Keratinocyte (primary cell): ENCODE measurements at regions not wholly inside any gene's neighbourhood (a gene's known extent, or its start where the extent isn't known, plus 50 kb on each side); places are given as distances from the start of the nearest gene placed in this dataset.
A peak's percentile ranks its signal among the peaks of the same experiment; 100 is the strongest.

Experiments used
- DNase-seq: peaks from one replicate; pipeline ENCODE4 v3.0.0-alpha.2; 2011; ENCODE audit warnings: low read depth, missing footprints, low spot score
- FAIRE-seq: peaks from 2 replicates; lab custom pipeline; 2011; peaks lifted over from hg19 to GRCh38; lab: Jason Lieb, UNC
- H2AFZ ChIP-seq: 2 replicates; pipeline ENCODE4 v1.6.0; 2012; ENCODE audit warnings: low read length, control low read depth, inconsistent platforms; ENCODE audit not compliant: control insufficient read depth
- H3K27ac ChIP-seq: 2 replicates; pipeline ENCODE4 v1.5.1; 2011; ENCODE audit warnings: low read length; ENCODE audit not compliant: control insufficient read depth, insufficient read depth
- H3K27me3 ChIP-seq: 3 replicates; pipeline ENCODE4 v1.6.0; 2011; ENCODE audit warnings: low read length; ENCODE audit not compliant: control insufficient read depth, insufficient read depth; ENCODE audit errors: extremely low read depth
- H3K36me3 ChIP-seq, 2 experiments: 2 replicates in 1 of 2; 3 replicates in 1 of 2; pipeline ENCODE4 v1.5.1; 2011; ENCODE audit warnings: low read length in 2 of 2, mild to moderate bottlenecking in 1 of 2; ENCODE audit not compliant: control insufficient read depth in 2 of 2, insufficient read depth in 2 of 2; ENCODE audit errors: extremely low read depth in 1 of 2
- H3K4me1 ChIP-seq: 3 replicates; pipeline ENCODE4 v1.5.1; 2011; ENCODE audit warnings: low read length; ENCODE audit not compliant: control insufficient read depth, insufficient read depth; ENCODE audit errors: extremely low read depth
- H3K4me2 ChIP-seq: 3 replicates; pipeline ENCODE4 v1.6.0; 2011; ENCODE audit warnings: low read depth, low read length; ENCODE audit not compliant: control insufficient read depth, insufficient read depth; ENCODE audit errors: extremely low read depth
- H3K4me3 ChIP-seq, 3 experiments: fragments of 200-600 bp in 1 of 3; sonication (generic) in 1 of 3; 2 replicates in 2 of 3; 3 replicates in 1 of 3; pipeline ENCODE4 v1.5.1; 2011 to 2016; ENCODE audit warnings: low read length in 3 of 3, mild to moderate bottlenecking in 3 of 3, control low read depth in 2 of 3, inconsistent platforms in 1 of 3, low read depth in 1 of 3, mixed read lengths in 1 of 3, mixed run types in 1 of 3, moderate library complexity in 1 of 3; ENCODE audit not compliant: control insufficient read depth in 2 of 3, insufficient read depth in 2 of 3; ENCODE audit errors: extremely low read depth in 1 of 3
- H3K79me2 ChIP-seq: 2 replicates; pipeline ENCODE4 v1.6.0; 2012; ENCODE audit warnings: low read length; ENCODE audit not compliant: control insufficient read depth, insufficient read depth
- H3K9ac ChIP-seq: 3 replicates; pipeline ENCODE4 v1.6.0; 2011; ENCODE audit warnings: low read length; ENCODE audit not compliant: control insufficient read depth, insufficient read depth; ENCODE audit errors: extremely low read depth
- H3K9me1 ChIP-seq: 3 replicates; pipeline ENCODE4 v1.6.0; 2011; ENCODE audit warnings: low read length; ENCODE audit not compliant: control insufficient read depth, insufficient read depth; ENCODE audit errors: extremely low read depth
- H3K9me3 ChIP-seq: 2 replicates; pipeline ENCODE4 v1.5.1; 2012; ENCODE audit warnings: low read depth, low read length; ENCODE audit not compliant: control insufficient read depth
- H4K20me1 ChIP-seq: 3 replicates; pipeline ENCODE4 v1.6.0; 2011; ENCODE audit warnings: low read length; ENCODE audit not compliant: control insufficient read depth, insufficient read depth; ENCODE audit errors: extremely low read depth
- EZH2 ChIP-seq: IDR thresholded peaks from one replicate; pipeline ENCODE4 v1.6.1; 2012; ENCODE audit warnings: inconsistent platforms, mild to moderate bottlenecking, low read length, moderate library complexity
- dilution Hi-C: fragments of 300-500 bp; cut with MboI; formaldehyde crosslinking; loops from one replicate; pipeline ENCODE4 v1.7.0; 2020; ENCODE audit warnings: low sequenced_read_pairs; ENCODE audit not compliant: extremely low pct_ligation_motif_present
- TF ChIP-seq, protein P1 (sequence below), 3 experiments: IDR thresholded peaks in 1 of 3; conservative IDR thresholded peaks in 1 of 3; optimal IDR thresholded peaks in 1 of 3; 2 replicates in 2 of 3; 3 replicates in 1 of 3; pipeline versions ENCODE3 to v1.5.1; 2011; ENCODE audit warnings: low read length in 3 of 3, mild to moderate bottlenecking in 3 of 3, moderate library complexity in 2 of 3, control low read depth in 1 of 3, inconsistent platforms in 1 of 3; ENCODE audit not compliant: insufficient read depth in 2 of 3; ENCODE audit errors: extremely low read depth in 1 of 3

GRCh38 chr17:11047228-11047627 lies 193.8 kb upstream of the SHISA6 start:
- H3K27me3 ChIP-seq = no peaks in the 10 kb centered on the region
- H3K9me3 ChIP-seq = no peaks in the 10 kb centered on the region
- H3K79me2 ChIP-seq = no peaks in the 10 kb centered on the region
- no peak overlapping the region for H3K4me3 ChIP-seq
- peak overlapping the region; percentile 39 for H3K4me2 ChIP-seq
- TF ChIP-seq, protein P1, sequence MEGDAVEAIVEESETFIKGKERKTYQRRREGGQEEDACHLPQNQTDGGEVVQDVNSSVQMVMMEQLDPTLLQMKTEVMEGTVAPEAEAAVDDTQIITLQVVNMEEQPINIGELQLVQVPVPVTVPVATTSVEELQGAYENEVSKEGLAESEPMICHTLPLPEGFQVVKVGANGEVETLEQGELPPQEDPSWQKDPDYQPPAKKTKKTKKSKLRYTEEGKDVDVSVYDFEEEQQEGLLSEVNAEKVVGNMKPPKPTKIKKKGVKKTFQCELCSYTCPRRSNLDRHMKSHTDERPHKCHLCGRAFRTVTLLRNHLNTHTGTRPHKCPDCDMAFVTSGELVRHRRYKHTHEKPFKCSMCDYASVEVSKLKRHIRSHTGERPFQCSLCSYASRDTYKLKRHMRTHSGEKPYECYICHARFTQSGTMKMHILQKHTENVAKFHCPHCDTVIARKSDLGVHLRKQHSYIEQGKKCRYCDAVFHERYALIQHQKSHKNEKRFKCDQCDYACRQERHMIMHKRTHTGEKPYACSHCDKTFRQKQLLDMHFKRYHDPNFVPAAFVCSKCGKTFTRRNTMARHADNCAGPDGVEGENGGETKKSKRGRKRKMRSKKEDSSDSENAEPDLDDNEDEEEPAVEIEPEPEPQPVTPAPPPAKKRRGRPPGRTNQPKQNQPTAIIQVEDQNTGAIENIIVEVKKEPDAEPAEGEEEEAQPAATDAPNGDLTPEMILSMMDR (optimal IDR thresholded peaks at IDR 0.05 in 1 of 3, IDR thresholded peaks at IDR 0.05 in 1 of 3, conservative IDR thresholded peaks at IDR 0.05 in 1 of 3; ENCODE audit: extremely low read depth in 1 of 3, insufficient read depth in 2 of 3, low read length in 3 of 3) = no peak
- dilution Hi-C loops = loop anchor here (25.0 kb wide), 2 partner anchors 90 to 915 kb away; no protein-coding TSS in a partner anchor
- H3K36me3 ChIP-seq = no peaks in the 10 kb centered on the region
- peaks cover 12% of the 10 kb centered on the region for H3K4me1 ChIP-seq
- no peak overlapping the region for H3K9ac ChIP-seq
- H3K9me1 ChIP-seq = no peaks in the 10 kb centered on the region
- H2AFZ ChIP-seq = peak overlapping the region; percentile 29
- FAIRE-seq (peak; percentile 29), DNase-seq (no peak)
- H4K20me1 ChIP-seq = no peaks in the 10 kb centered on the region
- H3K27ac ChIP-seq = no peak overlapping the region

GRCh38 chr17:11039342-11039741 lies 201.5 kb upstream of the PIRT start:
- H3K27ac ChIP-seq = no peak overlapping the region

More at GRCh38 chr17:11039342-11039741, 201.5 kb upstream of the PIRT start:
- Histone ChIP-seq H3K27me3 (no peaks in the 10 kb centered on the region), H3K9me1 (no peaks in the 10 kb centered on the region), H2AFZ (no peak overlapping the region), H3K4me1 (peaks cover 2% of the 10 kb centered on the region), H3K79me2 (no peaks in the 10 kb centered on the region), H3K4me2 (no peak overlapping the region), H3K9me3 (no peaks in the 10 kb centered on the region), H3K4me3 (no peak overlapping the region), H3K36me3 (no peaks in the 10 kb centered on the region), H3K9ac (no peak overlapping the region), H4K20me1 (no peaks in the 10 kb centered on the region)
- DNase-seq (no peak), FAIRE-seq (no peak)
- no peak for TF ChIP-seq EZH2
- TF ChIP-seq, protein P1 (optimal IDR thresholded peaks at IDR 0.05 in 1 of 3, IDR thresholded peaks at IDR 0.05 in 1 of 3, conservative IDR thresholded peaks at IDR 0.05 in 1 of 3; ENCODE audit: extremely low read depth in 1 of 3, insufficient read depth in 2 of 3, low read length in 3 of 3) = peak in 1 of 3 experiments; percentile 15
- dilution Hi-C loops = loop anchor here (25.0 kb wide), 2 partner anchors 98 to 923 kb away; no protein-coding TSS in a partner anchor
